Spleen (tissue), 7 donors: ENCODE measurements at regions not wholly inside any gene's neighbourhood (a gene's known extent, or its start where the extent isn't known, plus 50 kb on each side); places are given as distances from the start of the nearest gene placed in this dataset.

ENCODE experiments used
- POLR2A ChIP-seq, 3 donors: fragments of 450-650 bp; IDR thresholded peaks; one replicate each; pipeline ENCODE4 v1.5.1; 2017; ENCODE audit warnings: antibody characterized with exemption in 3 of 3, mild to moderate bottlenecking in 1 of 3
- POLR2AphosphoS5 ChIP-seq, 3 donors: sonication (generic); formaldehyde crosslinking; IDR thresholded peaks; one replicate each; pipeline ENCODE4 v1.5.1; 2017; ENCODE audit warnings: antibody characterized with exemption in 3 of 3
- TF ChIP-seq, protein P1 (sequence below), 11 experiments: fragments of 200-600 bp in 7 of 11; fragments of 450-650 bp in 4 of 11; sonication (generic) in 4 of 11; IDR thresholded peaks in 8 of 11; conservative IDR thresholded peaks in 3 of 11; 1 replicate in 7 of 11; 2 replicates in 4 of 11; pipeline versions ENCODE4 v1.4.0 to v1.8.0; 2016 to 2021; ENCODE audit warnings: antibody characterized with exemption in 11 of 11, inconsistent platforms in 4 of 11, mild to moderate bottlenecking in 1 of 11
- donor health status: DM: no; HTN: no; CAD: no; lungs with moderate emphysema.
- donor health status: DM: no; HTN: no; CAD: no.
- donor health status: DM: no; HTN: no; CAD: no.

DNA sequence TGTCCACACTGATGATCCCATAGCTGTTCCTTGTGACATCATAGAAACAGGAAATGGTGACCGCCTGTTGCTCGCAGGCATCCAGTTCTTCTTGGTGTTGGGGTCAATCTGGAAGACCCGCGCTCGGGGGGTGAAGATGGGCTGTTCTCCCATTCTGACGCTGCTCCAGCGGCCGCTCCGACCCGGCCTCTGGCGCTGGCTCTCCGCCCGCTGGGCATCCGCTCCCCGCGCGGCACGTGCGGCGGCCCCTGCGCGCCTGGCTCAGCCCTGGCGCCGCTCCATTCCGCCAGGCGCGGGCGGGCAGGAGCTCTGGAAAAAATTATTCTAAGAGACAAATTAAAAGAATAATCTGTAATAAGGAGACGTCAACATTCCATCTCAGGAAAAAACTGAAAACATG lies 761.1 kb downstream of the TMEM121 start:
- TF ChIP-seq, protein P1, sequence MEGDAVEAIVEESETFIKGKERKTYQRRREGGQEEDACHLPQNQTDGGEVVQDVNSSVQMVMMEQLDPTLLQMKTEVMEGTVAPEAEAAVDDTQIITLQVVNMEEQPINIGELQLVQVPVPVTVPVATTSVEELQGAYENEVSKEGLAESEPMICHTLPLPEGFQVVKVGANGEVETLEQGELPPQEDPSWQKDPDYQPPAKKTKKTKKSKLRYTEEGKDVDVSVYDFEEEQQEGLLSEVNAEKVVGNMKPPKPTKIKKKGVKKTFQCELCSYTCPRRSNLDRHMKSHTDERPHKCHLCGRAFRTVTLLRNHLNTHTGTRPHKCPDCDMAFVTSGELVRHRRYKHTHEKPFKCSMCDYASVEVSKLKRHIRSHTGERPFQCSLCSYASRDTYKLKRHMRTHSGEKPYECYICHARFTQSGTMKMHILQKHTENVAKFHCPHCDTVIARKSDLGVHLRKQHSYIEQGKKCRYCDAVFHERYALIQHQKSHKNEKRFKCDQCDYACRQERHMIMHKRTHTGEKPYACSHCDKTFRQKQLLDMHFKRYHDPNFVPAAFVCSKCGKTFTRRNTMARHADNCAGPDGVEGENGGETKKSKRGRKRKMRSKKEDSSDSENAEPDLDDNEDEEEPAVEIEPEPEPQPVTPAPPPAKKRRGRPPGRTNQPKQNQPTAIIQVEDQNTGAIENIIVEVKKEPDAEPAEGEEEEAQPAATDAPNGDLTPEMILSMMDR (IDR thresholded peaks at IDR 0.05 in 8 of 11, conservative IDR thresholded peaks at IDR 0.05 in 3 of 11), result no peak
- TF ChIP-seq POLR2AphosphoS5 (IDR thresholded peaks at IDR 0.05), result no peak
- no peak for TF ChIP-seq POLR2A (IDR thresholded peaks at IDR 0.05)
